GM18907 (cell line): ENCODE measurements at regions not wholly inside any gene's neighbourhood (a gene's known extent, or its start where the extent isn't known, plus 50 kb on each side); places are given as distances from the start of the nearest gene placed in this dataset.
"Not testable (repeated sequence)": the region's sequence is repeated elsewhere in the genome, so short reads cannot be mapped to it uniquely, and the experiment has no call there.

ENCODE experiments used
- ATAC-seq: cut with Tn5 transposase; IDR thresholded peaks from one replicate; pipeline ENCODE4 v1.9.1; 2021; ENCODE audit warnings: mild to moderate bottlenecking, moderate library complexity; ENCODE audit not compliant: unreplicated experiment

- ATAC-seq, result no peak
Measured at GRCh38 chr6:6863970-6864639, 243.7 kb upstream of the RREB1 start.

- ATAC-seq, result no peak
Measured at GRCh38 chr6:6865611-6866010, 242.2 kb upstream of the RREB1 start.

GRCh38 chr6:6866656-6867403 is 240.9 kb upstream of the RREB1 start:
- no peak for ATAC-seq

- no peak for ATAC-seq
Measured at GRCh38 chr6:6867404-6867799, 240.4 kb upstream of the RREB1 start.

- no peak for ATAC-seq
Measured at GRCh38 chr6:6869094-6869493, 238.7 kb upstream of the RREB1 start.

GRCh38 chr6:6870921-6871320 is 236.8 kb upstream of the RREB1 start:
- no peak for ATAC-seq

- ATAC-seq, result no peak
Measured at GRCh38 chr6:6872459-6873344, 235.1 kb upstream of the RREB1 start.

- no peak for ATAC-seq
Measured at GRCh38 chr6:6873778-6874177, 234.0 kb upstream of the RREB1 start.

- ATAC-seq, result no peak
Measured at GRCh38 chr6:6875818-6876470, 231.8 kb upstream of the RREB1 start.

- ATAC-seq, result not testable (repeated sequence)
Measured at GRCh38 chr6:6877792-6878191, 230.0 kb upstream of the RREB1 start.

- peak; percentile 60 for ATAC-seq
Measured at GRCh38 chr6:6878887-6879585, 228.7 kb upstream of the RREB1 start.

- peak; percentile 9 for ATAC-seq
Measured at GRCh38 chr6:6879586-6879974, 228.2 kb upstream of the RREB1 start.

- ATAC-seq, result no peak
Measured at GRCh38 chr6:6880745-6881437, 226.9 kb upstream of the RREB1 start.

- no peak for ATAC-seq
Measured at GRCh38 chr6:6881438-6882225, 226.1 kb upstream of the RREB1 start.

GRCh38 chr6:6882592-6882991 is 225.2 kb upstream of the RREB1 start:
- ATAC-seq, result no peak

GRCh38 chr6:6883011-6883410 is 224.8 kb upstream of the RREB1 start:
- ATAC-seq, result no peak

- no peak for ATAC-seq
Measured at GRCh38 chr6:6884193-6884627, 223.6 kb upstream of the RREB1 start.

GRCh38 chr6:6884916-6885315 is 222.8 kb upstream of the RREB1 start:
- ATAC-seq, result no peak
